ENCODE measurements at regions not wholly inside any gene's neighbourhood (a gene's known extent, or its start where the extent isn't known, plus 50 kb on each side); places are given as distances from the start of the nearest gene placed in this dataset.

DNA sequence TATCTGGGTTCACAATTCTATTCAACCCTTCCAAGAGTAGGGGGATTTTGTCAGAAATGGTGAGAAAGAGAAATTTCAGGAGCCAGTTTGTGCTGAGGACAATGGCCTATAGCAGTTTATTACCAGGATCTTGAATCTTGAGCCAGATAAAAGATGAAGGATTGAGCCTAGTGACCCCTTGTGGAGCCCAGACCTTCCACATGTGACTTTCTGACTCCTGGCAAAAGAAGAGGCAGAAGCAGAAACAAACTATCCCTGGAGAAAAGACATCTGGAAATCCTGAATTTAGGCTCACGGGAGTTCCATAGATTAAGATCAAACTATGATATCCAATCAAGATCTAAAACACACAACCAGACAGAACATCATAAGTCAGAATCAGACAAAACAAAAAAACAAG lies 60.9 kb upstream of the CHRM2 start:
- DNase-seq, result no peak
- no peak overlapping the region for H3K27ac Mint-ChIP-seq
- peaks cover 6% of the 10 kb centered on the region; the same call in 1 of the 2 replicates for H3K9me3 Mint-ChIP-seq
- H3K27me3 Mint-ChIP-seq (ENCODE audit: insufficient read depth), result no peaks in the 10 kb centered on the region
- TF ChIP-seq, protein P1, sequence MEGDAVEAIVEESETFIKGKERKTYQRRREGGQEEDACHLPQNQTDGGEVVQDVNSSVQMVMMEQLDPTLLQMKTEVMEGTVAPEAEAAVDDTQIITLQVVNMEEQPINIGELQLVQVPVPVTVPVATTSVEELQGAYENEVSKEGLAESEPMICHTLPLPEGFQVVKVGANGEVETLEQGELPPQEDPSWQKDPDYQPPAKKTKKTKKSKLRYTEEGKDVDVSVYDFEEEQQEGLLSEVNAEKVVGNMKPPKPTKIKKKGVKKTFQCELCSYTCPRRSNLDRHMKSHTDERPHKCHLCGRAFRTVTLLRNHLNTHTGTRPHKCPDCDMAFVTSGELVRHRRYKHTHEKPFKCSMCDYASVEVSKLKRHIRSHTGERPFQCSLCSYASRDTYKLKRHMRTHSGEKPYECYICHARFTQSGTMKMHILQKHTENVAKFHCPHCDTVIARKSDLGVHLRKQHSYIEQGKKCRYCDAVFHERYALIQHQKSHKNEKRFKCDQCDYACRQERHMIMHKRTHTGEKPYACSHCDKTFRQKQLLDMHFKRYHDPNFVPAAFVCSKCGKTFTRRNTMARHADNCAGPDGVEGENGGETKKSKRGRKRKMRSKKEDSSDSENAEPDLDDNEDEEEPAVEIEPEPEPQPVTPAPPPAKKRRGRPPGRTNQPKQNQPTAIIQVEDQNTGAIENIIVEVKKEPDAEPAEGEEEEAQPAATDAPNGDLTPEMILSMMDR (IDR thresholded peaks at IDR 0.05), result no peak
- H3K4me3 Mint-ChIP-seq, result no peak overlapping the region
- no peaks in the 10 kb centered on the region for H3K36me3 Mint-ChIP-seq (ENCODE audit: low read depth)
- H3K4me1 Mint-ChIP-seq (ENCODE audit: low read depth), result no peaks in the 10 kb centered on the region

DNA sequence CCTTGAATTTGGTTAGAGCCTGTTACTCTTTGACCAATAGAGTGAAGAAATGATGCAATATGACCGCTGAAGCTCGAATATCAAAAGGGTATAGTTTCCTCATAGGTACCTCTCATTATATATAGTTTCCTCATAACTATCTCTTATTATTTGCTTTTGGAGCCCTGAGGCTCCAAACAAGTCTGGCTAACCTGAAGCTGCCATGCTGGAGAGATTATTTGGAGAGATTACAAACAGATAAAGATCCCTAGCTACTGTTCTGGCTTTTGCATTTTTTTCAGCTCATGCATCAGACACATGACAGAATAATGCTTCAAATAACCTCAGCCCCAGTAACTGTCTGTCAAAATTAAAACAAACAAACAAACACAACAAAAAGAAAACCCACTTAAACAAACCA lies 65.4 kb upstream of the CHRM2 start:
- DNase-seq, result no peak
- TF ChIP-seq, protein P1 (IDR thresholded peaks at IDR 0.05), result no peak
- H3K36me3 Mint-ChIP-seq (ENCODE audit: low read depth), result no peaks in the 10 kb centered on the region
- H3K27ac Mint-ChIP-seq, result no peak overlapping the region
- no peaks in the 10 kb centered on the region; the same call in none of the 2 replicates for H3K9me3 Mint-ChIP-seq
- no peaks in the 10 kb centered on the region for H3K27me3 Mint-ChIP-seq (ENCODE audit: insufficient read depth)
- no peaks in the 10 kb centered on the region for H3K4me1 Mint-ChIP-seq (ENCODE audit: low read depth)
- H3K4me3 Mint-ChIP-seq, result no peak overlapping the region

DNA sequence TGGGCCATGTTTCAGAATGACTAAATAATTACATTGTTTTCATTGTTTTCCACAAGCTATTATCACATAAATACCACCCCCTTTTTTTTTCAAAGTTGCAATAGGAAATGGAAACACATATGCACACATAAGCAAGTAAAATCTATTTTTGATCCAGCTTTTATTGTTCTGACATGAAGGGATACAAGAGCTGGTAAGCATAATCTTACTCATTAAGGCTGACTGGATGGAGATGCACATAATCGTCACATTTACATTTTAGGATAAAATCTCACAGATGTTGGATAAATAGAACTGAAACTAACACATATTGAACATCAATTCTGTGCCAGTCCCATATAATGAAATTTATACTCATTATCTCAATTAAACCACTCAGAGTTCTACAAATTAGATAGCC lies 84.5 kb upstream of the CHRM2 start:
- no peak overlapping the region for H3K27ac Mint-ChIP-seq
- no peak overlapping the region for H3K4me3 Mint-ChIP-seq
- H3K4me1 Mint-ChIP-seq (ENCODE audit: low read depth), result no peaks in the 10 kb centered on the region
- TF ChIP-seq, protein P1 (IDR thresholded peaks at IDR 0.05), result no peak
- no peaks in the 10 kb centered on the region for H3K36me3 Mint-ChIP-seq (ENCODE audit: low read depth)
- no peaks in the 10 kb centered on the region; the same call in 1 of the 2 replicates for H3K9me3 Mint-ChIP-seq
- no peak for DNase-seq
- peaks cover 2% of the 10 kb centered on the region; the same call in 1 of the 2 replicates for H3K27me3 Mint-ChIP-seq (ENCODE audit: insufficient read depth)

DNA sequence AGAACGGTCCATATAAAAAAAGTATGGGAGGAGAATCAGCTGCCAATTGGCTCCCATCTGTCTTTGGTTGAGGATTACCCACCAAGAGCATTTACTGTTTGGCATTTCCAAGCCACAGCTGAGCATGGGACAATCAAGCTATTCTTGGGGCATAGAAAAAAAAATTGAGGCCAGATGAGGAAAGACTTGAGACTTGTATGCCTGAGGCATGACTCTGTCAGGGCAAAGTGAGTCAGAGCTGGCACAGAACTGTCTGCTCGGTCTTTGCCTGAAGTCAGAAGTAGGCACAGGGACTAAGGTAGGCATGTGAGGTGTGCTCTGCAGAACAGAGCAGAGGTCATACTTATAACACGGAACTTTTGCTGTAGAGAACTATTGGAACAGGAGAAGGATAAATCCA lies 126.5 kb upstream of the CHRM2 start:
- TF ChIP-seq, protein P1 (IDR thresholded peaks at IDR 0.05), result no peak
- H3K4me1 Mint-ChIP-seq (ENCODE audit: low read depth), result no peaks in the 10 kb centered on the region
- no peaks in the 10 kb centered on the region for H3K36me3 Mint-ChIP-seq (ENCODE audit: low read depth)
- H3K27ac Mint-ChIP-seq, result no peak overlapping the region
- H3K9me3 Mint-ChIP-seq, result peaks cover 17% of the 10 kb centered on the region
- DNase-seq, result no peak
- no peaks in the 10 kb centered on the region for H3K27me3 Mint-ChIP-seq (ENCODE audit: insufficient read depth)
- H3K4me3 Mint-ChIP-seq, result no peak overlapping the region

DNA sequence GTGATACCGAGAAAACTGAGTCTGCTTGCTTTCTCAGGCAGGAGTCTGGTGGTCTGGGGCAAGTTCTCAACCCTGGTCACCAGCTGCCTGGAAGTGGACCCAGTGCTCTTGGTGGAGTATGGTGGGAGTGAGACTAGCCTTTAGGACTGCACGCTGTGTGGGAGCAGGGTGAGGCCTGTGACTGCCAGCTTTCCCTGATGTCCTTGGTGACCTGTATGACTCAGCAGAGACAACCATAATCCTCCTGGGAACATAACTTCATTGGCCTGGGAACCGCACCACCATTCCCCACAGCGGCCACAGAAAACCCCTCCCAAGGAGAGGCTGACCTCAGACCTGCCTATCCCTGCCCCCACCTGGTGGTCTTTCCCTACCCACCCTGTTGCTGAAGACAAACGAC lies 139.5 kb upstream of the CHRM2 start:
- Mint-ChIP-seq H3K9me3 (peaks cover 17% of the 10 kb centered on the region), H3K27ac (no peak overlapping the region), H3K4me1 (ENCODE audit: low read depth) (no peaks in the 10 kb centered on the region), H3K27me3 (ENCODE audit: insufficient read depth) (no peaks in the 10 kb centered on the region), H3K36me3 (ENCODE audit: low read depth) (no peaks in the 10 kb centered on the region), H3K4me3 (no peak overlapping the region)
- TF ChIP-seq, protein P1 (IDR thresholded peaks at IDR 0.05), result no peak
- DNase-seq, result no peak

DNA sequence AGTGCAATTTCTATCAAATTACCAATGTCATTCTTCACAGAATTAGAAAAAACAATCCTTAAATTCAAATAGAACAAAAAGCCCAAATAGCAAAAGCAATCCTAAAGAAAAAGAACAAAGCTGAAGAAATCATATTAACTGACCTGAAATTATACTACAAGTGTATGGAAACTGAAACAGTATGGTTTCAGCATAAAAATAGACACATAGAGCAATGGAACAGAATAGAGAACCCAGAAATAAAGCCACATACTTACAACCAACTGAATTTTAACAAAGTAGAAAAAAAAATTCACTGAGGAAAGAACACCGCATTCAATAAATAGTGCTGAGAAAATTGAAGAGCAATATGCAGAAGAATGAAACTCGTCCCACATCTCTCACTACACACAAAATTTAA lies 142.0 kb upstream of the CHRM2 start:
- no peaks in the 10 kb centered on the region for H3K4me1 Mint-ChIP-seq (ENCODE audit: low read depth)
- no peaks in the 10 kb centered on the region for H3K27me3 Mint-ChIP-seq (ENCODE audit: insufficient read depth)
- no peak overlapping the region for H3K27ac Mint-ChIP-seq
- peaks cover 6% of the 10 kb centered on the region; the same call in 1 of the 2 replicates for H3K9me3 Mint-ChIP-seq
- TF ChIP-seq, protein P1 (IDR thresholded peaks at IDR 0.05), result no peak
- no peak overlapping the region for H3K4me3 Mint-ChIP-seq
- DNase-seq, result no peak
- no peaks in the 10 kb centered on the region for H3K36me3 Mint-ChIP-seq (ENCODE audit: low read depth)
